H1 (cell line): ENCODE measurements at regions not wholly inside any gene's neighbourhood (a gene's known extent, or its start where the extent isn't known, plus 50 kb on each side); places are given as distances from the start of the nearest gene placed in this dataset.

Source experiments
- CTCF ChIP-seq, 3 experiments: IDR thresholded peaks; 1 replicate in 2 of 3; 2 replicates in 1 of 3; pipeline versions ENCODE4 v1.5.1 to v1.6.1; 2011; ENCODE audit warnings: low read length in 3 of 3, mild to moderate bottlenecking in 3 of 3, inconsistent platforms in 2 of 3, low read depth in 1 of 3, moderate library complexity in 1 of 3; ENCODE audit not compliant: insufficient read depth in 1 of 3; ENCODE audit errors: control extremely low read depth in 1 of 3
- POLR2AphosphoS5 ChIP-seq: IDR thresholded peaks from 2 replicates; pipeline ENCODE4 v1.6.1; 2011; ENCODE audit warnings: low read depth, low read length
- SP2 ChIP-seq: IDR thresholded peaks from 2 replicates; pipeline ENCODE4 v1.6.1; 2012; ENCODE audit warnings: mild to moderate bottlenecking, low read length, inconsistent platforms
- YY1 ChIP-seq: IDR thresholded peaks from 2 replicates; pipeline ENCODE4 v1.6.1; 2011; ENCODE audit warnings: low read depth, mild to moderate bottlenecking, low read length

GRCh38 chr2:166792808-166793207 lies 95.5 kb upstream of the XIRP2 start:
- TF ChIP-seq SP2 (no peak), POLR2AphosphoS5 (no peak), CTCF (IDR thresholded peaks at IDR 0.05; ENCODE audit: control extremely low read depth in 1 of 3, insufficient read depth in 1 of 3, low read depth in 1 of 3, low read length in 3 of 3) (no peak), YY1 (no peak)
